Ovary (tissue), 7 donors: ENCODE measurements at regions not wholly inside any gene's neighbourhood (a gene's known extent, or its start where the extent isn't known, plus 50 kb on each side); places are given as distances from the start of the nearest gene placed in this dataset.

Source experiments
- DNase-seq, 5 donors: peaks; one replicate each; pipeline ENCODE4 v3.0.0-alpha.2; 2019 to 2020
- H3K27ac ChIP-seq, 2 donors: fragments of 200-600 bp; one replicate each; pipeline versions ENCODE4 v1.5.1 to v1.8.0; 2019 to 2022
- H3K27me3 ChIP-seq: fragments of 200-600 bp; one replicate; pipeline ENCODE4 v1.8.0; 2022
- H3K36me3 ChIP-seq: fragments of 200-600 bp; sonication (generic); one replicate; pipeline ENCODE4 v1.5.1; 2019
- H3K4me1 ChIP-seq: one replicate; pipeline ENCODE4 v1.8.1; 2013; ENCODE audit warnings: mild to moderate bottlenecking, moderate library complexity; ENCODE audit not compliant: insufficient read depth
- H3K4me3 ChIP-seq: fragments of 200-600 bp; sonication (generic); one replicate; pipeline ENCODE4 v1.5.1; 2017
- H3K9me3 ChIP-seq, 2 donors: fragments of 200-600 bp in 1 of 2; sonication (generic) in 1 of 2; one replicate each; pipeline versions ENCODE4 v1.5.1 to v1.8.1; 2013 to 2019; ENCODE audit warnings: mild to moderate bottlenecking in 1 of 2, moderate library complexity in 1 of 2
- EP300 ChIP-seq: sonication (generic); formaldehyde crosslinking; IDR thresholded peaks from one replicate; pipeline ENCODE4 v1.6.1; 2017; ENCODE audit warnings: antibody characterized with exemption
- POLR2A ChIP-seq: fragments of 450-650 bp; IDR thresholded peaks from one replicate; pipeline ENCODE4 v1.6.1; 2017; ENCODE audit warnings: antibody characterized with exemption, mild to moderate bottlenecking, moderate library complexity
- WGBS, 3 donors: extraction: QIAGEN DNeasy Blood & Tissue Kit in 1 of 3; methylation state at CpG; one replicate each; pipeline versions ENCODE4 v1.1.5 to v1.1.7; 2013 to 2017; 5-methylcytosine and 5-hydroxymethylcytosine counted together
- intact Hi-C, 4 donors: fragments of 100-400 bp; cut with DNase I; formaldehyde crosslinking; loops; one replicate each; pipeline versions ENCODE4 v1.11.0 to v1.15.1; 2022 to 2023
- TF ChIP-seq, protein P1 (sequence below), 3 donors: fragments of 450-650 bp in 2 of 3; fragments of 200-600 bp in 1 of 3; IDR thresholded peaks; one replicate each; pipeline versions ENCODE4 v1.5.1 to v1.8.0; 2016 to 2022; ENCODE audit warnings: antibody characterized with exemption in 3 of 3, mild to moderate bottlenecking in 1 of 3
- donor health status: DM: no; HTN: no; CAD: no; lungs with moderate emphysema.
- donor health status: DM: no; HTN: no; CAD: no.
- donor health status: Bipolar disorder and iron deficiency.
- donor health status: DM: no; HTN: no; CAD: no.
- donor health status: DM: yes; HTN: yes; CAD: no.

DNA sequence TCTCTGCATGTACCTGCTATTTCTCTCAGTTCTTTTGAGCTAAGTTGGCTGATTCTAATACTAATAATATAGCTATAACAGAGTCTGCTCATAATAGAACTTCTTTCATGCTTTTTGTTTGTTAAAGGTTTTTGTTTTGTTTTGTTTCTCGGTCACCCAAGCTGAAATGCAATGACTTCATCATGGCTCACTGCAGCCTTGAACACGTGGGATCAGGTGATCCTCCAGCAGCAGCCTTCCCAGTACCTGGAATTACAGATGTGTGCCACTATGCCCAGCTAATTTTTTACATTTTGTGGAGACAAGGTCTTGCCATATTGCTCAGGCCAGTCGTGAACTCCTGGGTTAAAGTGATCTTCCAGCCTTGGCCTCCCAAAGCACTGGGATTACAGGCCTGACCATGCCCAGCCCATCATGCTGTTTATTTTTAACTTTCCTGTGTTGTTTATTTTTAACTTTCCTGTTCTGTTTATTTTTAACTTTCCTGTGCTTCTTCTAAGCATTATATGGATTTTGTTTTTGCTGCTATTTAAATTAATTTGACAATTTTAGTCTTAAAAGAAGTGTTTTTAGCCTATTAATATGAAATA, 763.8 kb upstream of the CDH7 start:
- Histone ChIP-seq H3K4me3 (no peak overlapping the region), H3K4me1 (no peaks in the 10 kb centered on the region), H3K9me3 (no peaks in the 10 kb centered on the region), H3K27me3 (no peaks in the 10 kb centered on the region), H3K27ac (no peak overlapping the region), H3K36me3 (no peaks in the 10 kb centered on the region)
- intact Hi-C loops: no loop called here
- no peak for TF ChIP-seq POLR2A
- TF ChIP-seq, protein P1, sequence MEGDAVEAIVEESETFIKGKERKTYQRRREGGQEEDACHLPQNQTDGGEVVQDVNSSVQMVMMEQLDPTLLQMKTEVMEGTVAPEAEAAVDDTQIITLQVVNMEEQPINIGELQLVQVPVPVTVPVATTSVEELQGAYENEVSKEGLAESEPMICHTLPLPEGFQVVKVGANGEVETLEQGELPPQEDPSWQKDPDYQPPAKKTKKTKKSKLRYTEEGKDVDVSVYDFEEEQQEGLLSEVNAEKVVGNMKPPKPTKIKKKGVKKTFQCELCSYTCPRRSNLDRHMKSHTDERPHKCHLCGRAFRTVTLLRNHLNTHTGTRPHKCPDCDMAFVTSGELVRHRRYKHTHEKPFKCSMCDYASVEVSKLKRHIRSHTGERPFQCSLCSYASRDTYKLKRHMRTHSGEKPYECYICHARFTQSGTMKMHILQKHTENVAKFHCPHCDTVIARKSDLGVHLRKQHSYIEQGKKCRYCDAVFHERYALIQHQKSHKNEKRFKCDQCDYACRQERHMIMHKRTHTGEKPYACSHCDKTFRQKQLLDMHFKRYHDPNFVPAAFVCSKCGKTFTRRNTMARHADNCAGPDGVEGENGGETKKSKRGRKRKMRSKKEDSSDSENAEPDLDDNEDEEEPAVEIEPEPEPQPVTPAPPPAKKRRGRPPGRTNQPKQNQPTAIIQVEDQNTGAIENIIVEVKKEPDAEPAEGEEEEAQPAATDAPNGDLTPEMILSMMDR (IDR thresholded peaks at IDR 0.05): no peak
- no peak for TF ChIP-seq EP300
- WGBS, 3 donors: 61 to 76% (median 64%) methylated on average over 3 of the region's 3 CpGs
- DNase-seq: no peak

- Histone ChIP-seq H3K4me3 (no peak overlapping the region), H3K27ac (no peak overlapping the region), H3K36me3 (no peaks in the 10 kb centered on the region), H3K4me1 (no peaks in the 10 kb centered on the region), H3K9me3 (no peaks in the 10 kb centered on the region), H3K27me3 (no peaks in the 10 kb centered on the region)
- TF ChIP-seq POLR2A (no peak), EP300 (no peak)
- TF ChIP-seq, protein P1 (IDR thresholded peaks at IDR 0.05): no peak
- no peak for DNase-seq
- intact Hi-C loops: no loop called here
- WGBS, 3 donors: 96% methylated on average over 10 to 14 of the region's 14 CpGs
These were observed 767.1 kb upstream of the CDH7 start for GRCh38 chr18:64983497-64984238.

DNA sequence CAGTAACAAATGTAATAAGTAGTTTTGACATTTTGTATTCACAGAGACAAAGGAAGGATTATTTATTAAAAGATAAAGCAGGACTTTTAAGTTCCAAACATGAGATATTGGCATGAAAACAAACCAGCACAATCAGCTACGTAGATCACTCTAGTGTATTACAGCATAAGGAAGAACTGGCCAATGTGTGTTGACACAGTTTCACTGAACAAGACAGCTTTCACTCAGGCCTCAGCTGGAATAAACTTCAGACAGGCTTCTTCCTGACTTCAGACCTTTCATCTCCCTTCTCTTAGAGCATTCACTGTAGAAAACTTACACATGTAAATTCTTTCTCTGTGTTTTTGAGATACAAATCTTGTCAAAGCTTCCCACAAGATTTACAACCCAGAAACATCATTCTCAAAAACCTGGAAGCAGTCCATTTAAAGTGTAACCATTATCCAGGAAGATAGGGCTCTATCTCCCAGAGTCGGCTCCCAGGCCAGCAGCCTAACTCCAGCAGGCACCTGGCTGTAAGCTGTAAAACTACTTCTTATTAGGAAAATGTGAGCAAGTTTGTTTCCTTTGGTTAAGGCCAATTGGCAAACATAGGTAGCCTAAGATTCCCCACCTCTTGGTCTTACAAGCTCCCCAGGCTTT, 768.3 kb upstream of the CDH7 start:
- Histone ChIP-seq H3K4me1 (no peaks in the 10 kb centered on the region), H3K36me3 (no peaks in the 10 kb centered on the region), H3K9me3 (no peaks in the 10 kb centered on the region), H3K27me3 (no peaks in the 10 kb centered on the region), H3K27ac (no peak overlapping the region), H3K4me3 (no peak overlapping the region)
- no peak for TF ChIP-seq POLR2A
- TF ChIP-seq, protein P1 (IDR thresholded peaks at IDR 0.05): no peak
- no peak for TF ChIP-seq EP300
- intact Hi-C loops: no loop called here
- no peak for DNase-seq
- WGBS, 3 donors: 40 to 51% (median 42%) methylated on average over 2 of the region's 2 CpGs

GRCh38 chr18:64981915-64982314, 768.9 kb upstream of the CDH7 start:
- no peak overlapping the region for H3K27ac ChIP-seq
- H3K4me1 ChIP-seq: no peaks in the 10 kb centered on the region
- WGBS, 3 donors: 65 to 73% (median 72%) methylated on average over 2 of the region's 2 CpGs
- intact Hi-C loops: no loop called here
- no peaks in the 10 kb centered on the region for H3K27me3 ChIP-seq
- no peaks in the 10 kb centered on the region for H3K9me3 ChIP-seq
- TF ChIP-seq EP300: no peak
- TF ChIP-seq POLR2A: no peak
- TF ChIP-seq, protein P1 (IDR thresholded peaks at IDR 0.05): no peak
- no peak for DNase-seq
- no peak overlapping the region for H3K4me3 ChIP-seq
- no peaks in the 10 kb centered on the region for H3K36me3 ChIP-seq
